ENCODE measurements at regions not wholly inside any gene's neighbourhood (a gene's known extent, or its start where the extent isn't known, plus 50 kb on each side); places are given as distances from the start of the nearest gene placed in this dataset.

DNA sequence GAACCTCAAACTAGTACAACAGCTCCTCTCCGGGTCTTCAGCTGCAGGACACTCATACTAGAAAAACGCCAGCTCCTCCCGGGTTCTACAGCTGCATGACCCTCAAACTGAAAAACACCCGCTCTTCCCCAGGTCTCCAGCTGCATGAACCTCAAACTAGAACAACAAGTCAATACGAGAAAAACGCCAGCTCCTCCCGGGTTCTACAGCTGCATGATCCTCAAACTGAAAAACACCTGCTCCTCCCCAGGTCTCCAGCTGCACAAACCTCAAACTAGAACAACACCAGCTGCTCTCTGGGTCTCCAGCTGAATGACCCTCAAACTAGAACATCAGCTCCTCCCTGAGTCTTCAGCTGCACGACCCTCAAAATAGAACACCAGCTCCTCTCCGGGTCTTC is 315.0 kb upstream of the TFPI start:
- H3F3A ChIP-seq (replicated peaks; ENCODE audit: low read depth): no peaks in the 10 kb centered on the region
- no peaks in the 10 kb centered on the region for H3K27me3 ChIP-seq (ENCODE audit: insufficient read depth)
- H3K4me3 Mint-ChIP-seq: no peak overlapping the region
- no peaks in the 10 kb centered on the region for H3K36me3 ChIP-seq (ENCODE audit: insufficient read depth)
- H3K4me3 ChIP-seq: no peak overlapping the region
- H3K27ac ChIP-seq (ENCODE audit: low read depth): no peak overlapping the region
- H4K20me1 ChIP-seq (replicated peaks; ENCODE audit: insufficient read depth): no peaks in the 10 kb centered on the region
- H3K79me2 ChIP-seq (replicated peaks; ENCODE audit: insufficient read depth): no peaks in the 10 kb centered on the region
- H3K27me3 Mint-ChIP-seq (ENCODE audit: insufficient read depth, low read depth, poor library complexity): peaks cover 20% of the 10 kb centered on the region
- 0 out of 2 replicates have a peak, but pooled peaks cover 2% of the 10 kb centered on the region for H3K9me2 ChIP-seq (ENCODE audit: insufficient read depth)
- TF ChIP-seq STAT1 (IDR thresholded peaks at IDR 0.05; ENCODE audit: unreplicated experiment) (no peak), REST (IDR thresholded peaks at IDR 0.05; ENCODE audit: unreplicated experiment) (no peak), EZH2 (IDR thresholded peaks at IDR 0.05; ENCODE audit: low read depth, unreplicated experiment) (no peak), NANOG (IDR thresholded peaks at IDR 0.05; ENCODE audit: borderline replicate concordance) (no peak), ZNF114 (CRISPR knock-in tag; IDR thresholded peaks at IDR 0.05) (no peak), ZNF462 (CRISPR knock-in tag; IDR thresholded peaks at IDR 0.05) (no peak), CREB1 (CRISPR knock-in tag; IDR thresholded peaks at IDR 0.05; ENCODE audit: low read depth) (no peak), EZH2phosphoT487 (IDR thresholded peaks at IDR 0.05; ENCODE audit: unreplicated experiment) (no peak), JUNB (IDR thresholded peaks at IDR 0.05; ENCODE audit: unreplicated experiment) (no peak), ZNF331 (CRISPR knock-in tag; IDR thresholded peaks at IDR 0.05; ENCODE audit: low read depth) (no peak), POLR2AphosphoS5 (IDR thresholded peaks at IDR 0.05; ENCODE audit: low read depth) (no peak)
- TF ChIP-seq, protein P1, sequence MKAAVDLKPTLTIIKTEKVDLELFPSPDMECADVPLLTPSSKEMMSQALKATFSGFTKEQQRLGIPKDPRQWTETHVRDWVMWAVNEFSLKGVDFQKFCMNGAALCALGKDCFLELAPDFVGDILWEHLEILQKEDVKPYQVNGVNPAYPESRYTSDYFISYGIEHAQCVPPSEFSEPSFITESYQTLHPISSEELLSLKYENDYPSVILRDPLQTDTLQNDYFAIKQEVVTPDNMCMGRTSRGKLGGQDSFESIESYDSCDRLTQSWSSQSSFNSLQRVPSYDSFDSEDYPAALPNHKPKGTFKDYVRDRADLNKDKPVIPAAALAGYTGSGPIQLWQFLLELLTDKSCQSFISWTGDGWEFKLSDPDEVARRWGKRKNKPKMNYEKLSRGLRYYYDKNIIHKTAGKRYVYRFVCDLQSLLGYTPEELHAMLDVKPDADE (IDR thresholded peaks at IDR 0.05): no peak
- TF ChIP-seq, protein P2, sequence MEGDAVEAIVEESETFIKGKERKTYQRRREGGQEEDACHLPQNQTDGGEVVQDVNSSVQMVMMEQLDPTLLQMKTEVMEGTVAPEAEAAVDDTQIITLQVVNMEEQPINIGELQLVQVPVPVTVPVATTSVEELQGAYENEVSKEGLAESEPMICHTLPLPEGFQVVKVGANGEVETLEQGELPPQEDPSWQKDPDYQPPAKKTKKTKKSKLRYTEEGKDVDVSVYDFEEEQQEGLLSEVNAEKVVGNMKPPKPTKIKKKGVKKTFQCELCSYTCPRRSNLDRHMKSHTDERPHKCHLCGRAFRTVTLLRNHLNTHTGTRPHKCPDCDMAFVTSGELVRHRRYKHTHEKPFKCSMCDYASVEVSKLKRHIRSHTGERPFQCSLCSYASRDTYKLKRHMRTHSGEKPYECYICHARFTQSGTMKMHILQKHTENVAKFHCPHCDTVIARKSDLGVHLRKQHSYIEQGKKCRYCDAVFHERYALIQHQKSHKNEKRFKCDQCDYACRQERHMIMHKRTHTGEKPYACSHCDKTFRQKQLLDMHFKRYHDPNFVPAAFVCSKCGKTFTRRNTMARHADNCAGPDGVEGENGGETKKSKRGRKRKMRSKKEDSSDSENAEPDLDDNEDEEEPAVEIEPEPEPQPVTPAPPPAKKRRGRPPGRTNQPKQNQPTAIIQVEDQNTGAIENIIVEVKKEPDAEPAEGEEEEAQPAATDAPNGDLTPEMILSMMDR (conservative IDR thresholded peaks at IDR 0.05; ENCODE audit: low read depth in 2 of 2): no peak
- DNase-seq (ENCODE audit: low spot score): no peak
- ATAC-seq: no peak
- H3K36me3 Mint-ChIP-seq (ENCODE audit: low read depth): peaks cover 36% of the 10 kb centered on the region
- H3K4me1 ChIP-seq (ENCODE audit: insufficient read depth): no peaks in the 10 kb centered on the region
- no peak overlapping the region for H3K4me2 ChIP-seq
- no peak overlapping the region for H2AFZ ChIP-seq
- H3K4me1 Mint-ChIP-seq: peaks cover 2% of the 10 kb centered on the region; the same call in 1 of the 3 replicates
- H3K9me3 Mint-ChIP-seq: peaks cover 34% of the 10 kb centered on the region
- H3K27ac Mint-ChIP-seq: no peak overlapping the region
